Activated CD8-positive, alpha-beta T cell treated with anti-CD3 and anti-CD28 coated beads for 36 hours (primary cell): ENCODE measurements at regions not wholly inside any gene's neighbourhood (a gene's known extent, or its start where the extent isn't known, plus 50 kb on each side); places are given as distances from the start of the nearest gene placed in this dataset.

ENCODE experiments used
- ATAC-seq: fragments of 200-7000 bp; cut with Tn5 transposase; one replicate; pipeline ENCODE4 v1.10.0; 2021; ENCODE audit warnings: mild to moderate bottlenecking, moderate library complexity
- CTCF ChIA-PET: fragments of 350-600 bp; sonication (Branson Sonifier 250); formaldehyde crosslinking; loops from one replicate; lab custom pipeline; 2021; ENCODE audit warnings: antibody characterized with exemption; lab: Charles Lee
- POLR2A ChIA-PET: fragments of 350-600 bp; sonication (Branson Sonifier 250); formaldehyde crosslinking; loops from one replicate; lab custom pipeline; 2021; ENCODE audit warnings: antibody characterized with exemption; lab: Charles Lee
- DNase-seq: peaks from one replicate; pipeline ENCODE4 v3.0.0-alpha.2; 2020
- H3K27ac Mint-ChIP-seq: one replicate; pipeline ENCODE4 v1.8.0; 2021; ENCODE audit warnings: mild to moderate bottlenecking, mixed read lengths
- H3K27me3 Mint-ChIP-seq: one replicate; pipeline ENCODE4 v1.8.0; 2021; ENCODE audit warnings: mixed read lengths
- H3K36me3 Mint-ChIP-seq: one replicate; pipeline ENCODE4 v1.8.0; 2021; ENCODE audit warnings: low read depth, mixed read lengths
- H3K4me1 Mint-ChIP-seq: one replicate; pipeline ENCODE4 v1.8.0; 2021; ENCODE audit warnings: low read depth, mixed read lengths
- H3K4me3 Mint-ChIP-seq: one replicate; pipeline ENCODE4 v1.8.0; 2021; ENCODE audit warnings: mild to moderate bottlenecking, moderate library complexity, mixed read lengths
- H3K9me3 Mint-ChIP-seq: one replicate; pipeline ENCODE4 v1.8.0; 2021; ENCODE audit warnings: mixed read lengths
- intact Hi-C: fragments of 100-400 bp; cut with micrococcal nuclease; formaldehyde crosslinking; loops from one replicate; pipeline ENCODE4 v1.10.0; 2022
- TF ChIP-seq, protein P1 (sequence below): fragments of 200-600 bp; IDR thresholded peaks from one replicate; pipeline ENCODE4 v1.8.0; 2022; ENCODE audit warnings: antibody characterized with exemption, mild to moderate bottlenecking

DNA sequence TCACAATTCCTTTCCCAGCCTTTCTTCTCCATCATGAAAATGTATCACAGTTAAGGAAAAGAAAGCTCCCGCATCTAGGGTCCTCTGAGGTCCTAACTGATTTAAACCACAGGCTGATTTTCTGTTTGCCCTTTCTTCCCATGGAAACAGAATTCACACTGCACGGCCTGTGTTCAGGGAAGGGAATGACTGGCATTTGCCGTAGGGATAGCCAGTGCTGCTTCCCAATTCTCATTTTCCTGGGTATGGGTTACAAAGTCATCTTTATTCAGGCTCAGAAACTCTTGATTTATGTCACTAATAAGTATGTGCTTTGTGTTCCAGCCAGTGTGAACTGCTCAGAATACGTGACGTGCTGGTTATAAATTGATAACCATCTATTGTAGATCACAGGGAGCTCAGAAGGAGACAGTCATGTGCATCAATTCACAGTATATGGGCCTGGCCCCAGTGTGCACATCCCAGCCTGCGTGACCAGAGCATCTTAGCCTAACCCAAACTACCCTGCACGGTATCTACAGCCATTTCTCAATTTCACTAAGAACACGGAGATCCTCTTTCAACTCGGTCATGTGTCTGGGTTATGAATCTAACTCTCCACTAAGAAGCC, 163.3 kb downstream of the LRRC30 start:
- H3K27ac Mint-ChIP-seq, result no peak overlapping the region
- peaks cover 2% of the 10 kb centered on the region for H3K9me3 Mint-ChIP-seq
- intact Hi-C loops, result no loop called here
- DNase-seq (no peak), ATAC-seq (no peak)
- POLR2A ChIA-PET, result no interaction called here
- CTCF ChIA-PET, result interaction anchor here (0.6 kb wide), 1 partner anchor 11 kb away, joined by 3 read pairs; no protein-coding TSS in a partner anchor
- H3K27me3 Mint-ChIP-seq, result no peaks in the 10 kb centered on the region
- no peaks in the 10 kb centered on the region for H3K36me3 Mint-ChIP-seq
- TF ChIP-seq, protein P1, sequence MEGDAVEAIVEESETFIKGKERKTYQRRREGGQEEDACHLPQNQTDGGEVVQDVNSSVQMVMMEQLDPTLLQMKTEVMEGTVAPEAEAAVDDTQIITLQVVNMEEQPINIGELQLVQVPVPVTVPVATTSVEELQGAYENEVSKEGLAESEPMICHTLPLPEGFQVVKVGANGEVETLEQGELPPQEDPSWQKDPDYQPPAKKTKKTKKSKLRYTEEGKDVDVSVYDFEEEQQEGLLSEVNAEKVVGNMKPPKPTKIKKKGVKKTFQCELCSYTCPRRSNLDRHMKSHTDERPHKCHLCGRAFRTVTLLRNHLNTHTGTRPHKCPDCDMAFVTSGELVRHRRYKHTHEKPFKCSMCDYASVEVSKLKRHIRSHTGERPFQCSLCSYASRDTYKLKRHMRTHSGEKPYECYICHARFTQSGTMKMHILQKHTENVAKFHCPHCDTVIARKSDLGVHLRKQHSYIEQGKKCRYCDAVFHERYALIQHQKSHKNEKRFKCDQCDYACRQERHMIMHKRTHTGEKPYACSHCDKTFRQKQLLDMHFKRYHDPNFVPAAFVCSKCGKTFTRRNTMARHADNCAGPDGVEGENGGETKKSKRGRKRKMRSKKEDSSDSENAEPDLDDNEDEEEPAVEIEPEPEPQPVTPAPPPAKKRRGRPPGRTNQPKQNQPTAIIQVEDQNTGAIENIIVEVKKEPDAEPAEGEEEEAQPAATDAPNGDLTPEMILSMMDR, result no peak
- no peaks in the 10 kb centered on the region for H3K4me1 Mint-ChIP-seq
- H3K4me3 Mint-ChIP-seq, result no peak overlapping the region

DNA sequence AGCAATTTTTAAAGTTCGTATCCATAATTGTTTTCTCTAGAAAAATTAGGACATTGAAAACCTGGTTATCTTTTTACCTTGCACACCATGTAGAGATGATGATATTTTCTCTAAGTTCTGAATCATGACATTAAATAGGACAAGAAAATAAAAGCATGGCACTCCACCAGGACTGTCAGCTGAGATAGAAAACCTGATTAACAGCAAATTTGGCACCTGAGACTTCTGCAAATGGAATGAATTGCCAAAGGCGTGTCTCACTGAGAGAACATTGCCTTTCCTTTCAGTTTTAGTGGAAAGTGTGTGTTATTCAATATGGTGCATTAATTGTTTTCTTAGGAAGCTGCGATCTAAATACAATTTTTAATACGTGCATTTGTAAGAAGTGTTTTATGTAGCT, 164.7 kb downstream of the LRRC30 start:
- DNase-seq, result no peak
- intact Hi-C loops, result no loop called here
- Mint-ChIP-seq H3K36me3 (no peaks in the 10 kb centered on the region), H3K9me3 (peaks cover 2% of the 10 kb centered on the region), H3K27me3 (no peaks in the 10 kb centered on the region), H3K27ac (no peak overlapping the region), H3K4me1 (no peaks in the 10 kb centered on the region), H3K4me3 (no peak overlapping the region)
- CTCF ChIA-PET, result no interaction called here
- TF ChIP-seq, protein P1, result no peak
- POLR2A ChIA-PET, result no interaction called here
- ATAC-seq, result no peak

DNA sequence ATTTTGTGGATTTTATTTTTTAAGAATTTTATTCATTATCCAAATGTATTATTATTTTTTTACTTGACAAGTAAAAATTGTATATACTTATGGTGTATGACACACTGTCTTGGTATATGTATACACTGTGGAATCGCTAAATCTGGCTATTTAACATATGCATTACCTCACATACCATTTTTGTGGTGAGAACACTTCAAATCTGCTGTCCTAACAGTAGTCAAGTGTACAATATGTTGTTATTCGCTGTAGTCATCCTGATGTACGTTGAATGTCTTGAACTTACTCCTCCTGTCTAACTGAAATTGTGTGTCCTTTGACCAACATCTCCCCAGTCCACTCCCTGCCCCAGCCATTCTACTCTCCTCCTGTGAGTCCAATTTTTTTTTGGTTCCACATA, 153.2 kb upstream of the PTPRM start:
- ChIA-PET CTCF (no interaction called here), POLR2A (no interaction called here)
- H3K27me3 Mint-ChIP-seq, result peaks cover 2% of the 10 kb centered on the region
- ATAC-seq (no peak), DNase-seq (no peak)
- TF ChIP-seq, protein P1, result no peak
- no peaks in the 10 kb centered on the region for H3K36me3 Mint-ChIP-seq
- no peaks in the 10 kb centered on the region for H3K4me1 Mint-ChIP-seq
- intact Hi-C loops, result no loop called here
- H3K9me3 Mint-ChIP-seq, result peaks cover 5% of the 10 kb centered on the region
- H3K27ac Mint-ChIP-seq, result no peak overlapping the region
- H3K4me3 Mint-ChIP-seq, result no peak overlapping the region

DNA sequence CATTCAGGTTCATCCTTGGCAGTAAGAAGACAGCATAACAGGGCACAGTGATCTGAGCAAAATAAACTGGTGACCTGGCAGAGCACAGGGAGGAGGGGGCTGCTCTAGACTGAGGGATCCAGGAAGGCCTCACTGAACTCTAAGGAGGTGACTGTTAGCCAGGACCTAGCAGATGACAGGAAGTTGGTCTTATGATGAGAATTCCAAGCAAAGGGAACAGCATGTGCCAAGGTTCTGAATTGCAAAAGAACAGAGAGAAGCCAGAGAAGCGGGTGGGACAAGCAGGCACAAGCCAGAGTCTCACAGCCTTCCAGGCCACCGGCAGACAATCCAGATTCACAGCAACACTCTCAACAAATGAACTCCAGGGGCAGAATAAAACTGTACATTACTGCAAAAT, 152.7 kb upstream of the PTPRM start:
- intact Hi-C loops, result no loop called here
- DNase-seq (no peak), ATAC-seq (no peak)
- Mint-ChIP-seq H3K9me3 (peaks cover 5% of the 10 kb centered on the region), H3K36me3 (no peaks in the 10 kb centered on the region), H3K4me3 (no peak overlapping the region), H3K4me1 (no peaks in the 10 kb centered on the region), H3K27me3 (peaks cover 2% of the 10 kb centered on the region), H3K27ac (no peak overlapping the region)
- TF ChIP-seq, protein P1, result no peak
- ChIA-PET CTCF (no interaction called here), POLR2A (no interaction called here)

DNA sequence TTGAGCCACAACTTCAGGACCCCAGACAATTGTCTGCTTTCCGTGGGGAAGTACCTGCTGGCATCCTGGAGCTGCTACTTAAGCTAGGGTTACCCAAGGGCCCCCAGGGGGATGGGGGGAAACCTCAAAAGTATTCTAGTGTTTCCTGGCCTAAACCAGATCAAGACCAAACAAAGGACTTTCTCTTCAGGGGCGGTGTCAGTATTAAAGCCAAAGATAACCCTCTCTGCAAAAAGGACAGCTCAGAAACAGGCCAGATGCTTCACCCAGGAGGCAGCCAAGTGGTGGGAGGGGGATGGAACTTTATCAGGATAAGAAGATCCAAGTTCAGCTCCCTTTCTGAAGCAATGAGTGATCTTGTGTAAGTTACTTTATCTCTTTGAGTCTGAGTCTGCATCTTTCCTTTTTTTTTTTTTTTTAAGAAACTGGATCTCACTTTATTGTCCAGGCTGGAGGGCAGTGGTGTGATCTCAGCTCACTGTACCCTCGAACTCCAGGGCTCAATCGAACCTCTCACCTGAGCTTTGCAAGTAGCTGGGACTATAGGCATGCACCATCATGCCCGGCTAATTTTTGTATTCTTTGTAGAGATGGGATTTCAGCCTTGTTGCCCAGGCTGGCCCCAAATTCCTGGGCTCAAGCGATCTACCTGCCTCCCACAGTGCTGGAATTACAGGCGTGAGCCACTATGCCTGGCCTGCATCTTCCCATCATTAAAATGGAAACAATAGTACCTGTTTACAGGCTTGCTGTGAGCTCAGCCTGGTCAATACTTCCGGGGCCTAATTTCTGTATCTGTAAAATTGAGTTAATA, 151.8 kb upstream of the PTPRM start:
- no peaks in the 10 kb centered on the region for H3K36me3 Mint-ChIP-seq
- intact Hi-C loops, result no loop called here
- peaks cover 5% of the 10 kb centered on the region for H3K9me3 Mint-ChIP-seq
- TF ChIP-seq, protein P1, result no peak
- CTCF ChIA-PET, result no interaction called here
- H3K4me1 Mint-ChIP-seq, result no peaks in the 10 kb centered on the region
- no peak overlapping the region for H3K4me3 Mint-ChIP-seq
- peaks cover 2% of the 10 kb centered on the region for H3K27me3 Mint-ChIP-seq
- DNase-seq (no peak), ATAC-seq (no peak)
- POLR2A ChIA-PET, result no interaction called here
- H3K27ac Mint-ChIP-seq, result no peak overlapping the region
